Astrocyte of the cerebellum (primary cell): ENCODE measurements at regions not wholly inside any gene's neighbourhood (a gene's known extent, or its start where the extent isn't known, plus 50 kb on each side); places are given as distances from the start of the nearest gene placed in this dataset.

Experiments
- DNase-seq: peaks from one replicate; pipeline ENCODE4 v3.0.0-alpha.2; 2011; ENCODE audit warnings: low read depth
- H3K4me3 ChIP-seq: 2 replicates; pipeline ENCODE4 v1.5.1; 2011; ENCODE audit warnings: mild to moderate bottlenecking, low read depth, low read length, moderate library complexity
- CTCF ChIP-seq: IDR thresholded peaks from 2 replicates; pipeline ENCODE4 v1.5.1; 2012; ENCODE audit warnings: low read length, low read depth, moderate library complexity, mild to moderate bottlenecking; ENCODE audit errors: missing control alignments
- in situ Hi-C: cut with HindIII; loops from 2 replicates; pipeline ENCODE4 v1.10.0; 2017; ENCODE audit warnings: low sequenced_read_pairs

- H3K4me3 ChIP-seq: no peak overlapping the region
- no peak for DNase-seq
- in situ Hi-C loops: no loop called here
- no peak for TF ChIP-seq CTCF
Observed at GRCh38 chr3:75015280-75015679, 400.8 kb upstream of the CNTN3 start.

GRCh38 chr3:75035146-75035545, 420.7 kb upstream of the CNTN3 start:
- no peak for TF ChIP-seq CTCF
- no peak overlapping the region for H3K4me3 ChIP-seq
- in situ Hi-C loops: no loop called here
- DNase-seq: no peak

GRCh38 chr3:75042941-75043340, 428.5 kb upstream of the CNTN3 start:
- in situ Hi-C loops: no loop called here
- TF ChIP-seq CTCF: no peak
- no peak for DNase-seq

GRCh38 chr3:75048650-75049049, 434.2 kb upstream of the CNTN3 start:
- no peak for TF ChIP-seq CTCF
- DNase-seq: no peak
- in situ Hi-C loops: no loop called here
- H3K4me3 ChIP-seq: no peak overlapping the region

More at GRCh38 chr3:75042941-75043340, 428.5 kb upstream of the CNTN3 start:
- H3K4me3 ChIP-seq: no peak overlapping the region

GRCh38 chr3:75049533-75049932, 435.1 kb upstream of the CNTN3 start:
- no peak for TF ChIP-seq CTCF
- in situ Hi-C loops: no loop called here
- no peak overlapping the region for H3K4me3 ChIP-seq
- DNase-seq: no peak

GRCh38 chr3:75059120-75059519, 444.7 kb upstream of the CNTN3 start:
- in situ Hi-C loops: no loop called here
- no peak for DNase-seq
- TF ChIP-seq CTCF: no peak
- H3K4me3 ChIP-seq: no peak overlapping the region

GRCh38 chr3:75061806-75062205, 447.3 kb upstream of the CNTN3 start:
- no peak overlapping the region for H3K4me3 ChIP-seq
- DNase-seq: no peak
- no peak for TF ChIP-seq CTCF
- in situ Hi-C loops: no loop called here
